ENCODE measurements at regions not wholly inside any gene's neighbourhood (a gene's known extent, or its start where the extent isn't known, plus 50 kb on each side); places are given as distances from the start of the nearest gene placed in this dataset.

DNA sequence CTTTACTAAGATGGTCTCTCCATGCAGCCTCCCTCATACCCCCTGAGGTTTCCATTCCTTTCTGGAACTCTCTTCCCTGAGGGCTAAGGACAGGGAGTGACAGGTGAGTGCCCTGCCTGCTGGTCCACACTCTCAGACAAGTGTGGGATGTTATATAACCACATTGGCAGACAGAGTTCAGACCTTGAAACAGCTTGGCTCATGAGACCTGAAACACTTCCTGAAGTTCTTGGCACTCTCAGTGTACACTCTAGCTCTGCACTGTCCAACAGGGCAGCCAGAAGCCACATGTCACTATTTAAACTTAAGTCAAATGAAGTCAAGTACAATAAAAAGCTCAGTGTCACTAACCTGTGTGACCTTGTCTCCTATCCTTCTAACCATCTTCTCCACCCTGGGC, 188.5 kb downstream of the ZNF621 start:
- TF ChIP-seq, protein P1, sequence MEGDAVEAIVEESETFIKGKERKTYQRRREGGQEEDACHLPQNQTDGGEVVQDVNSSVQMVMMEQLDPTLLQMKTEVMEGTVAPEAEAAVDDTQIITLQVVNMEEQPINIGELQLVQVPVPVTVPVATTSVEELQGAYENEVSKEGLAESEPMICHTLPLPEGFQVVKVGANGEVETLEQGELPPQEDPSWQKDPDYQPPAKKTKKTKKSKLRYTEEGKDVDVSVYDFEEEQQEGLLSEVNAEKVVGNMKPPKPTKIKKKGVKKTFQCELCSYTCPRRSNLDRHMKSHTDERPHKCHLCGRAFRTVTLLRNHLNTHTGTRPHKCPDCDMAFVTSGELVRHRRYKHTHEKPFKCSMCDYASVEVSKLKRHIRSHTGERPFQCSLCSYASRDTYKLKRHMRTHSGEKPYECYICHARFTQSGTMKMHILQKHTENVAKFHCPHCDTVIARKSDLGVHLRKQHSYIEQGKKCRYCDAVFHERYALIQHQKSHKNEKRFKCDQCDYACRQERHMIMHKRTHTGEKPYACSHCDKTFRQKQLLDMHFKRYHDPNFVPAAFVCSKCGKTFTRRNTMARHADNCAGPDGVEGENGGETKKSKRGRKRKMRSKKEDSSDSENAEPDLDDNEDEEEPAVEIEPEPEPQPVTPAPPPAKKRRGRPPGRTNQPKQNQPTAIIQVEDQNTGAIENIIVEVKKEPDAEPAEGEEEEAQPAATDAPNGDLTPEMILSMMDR (IDR thresholded peaks at IDR 0.05; ENCODE audit: poor library complexity): no peak
- TF ChIP-seq EZH2 (IDR thresholded peaks at IDR 0.05; ENCODE audit: borderline replicate concordance) (no peak), EZH2phosphoT487 (IDR thresholded peaks at IDR 0.05; ENCODE audit: low read depth, severe bottlenecking, unreplicated experiment) (no peak)

All from hepatocyte (in vitro differentiated cells).